ENCODE measurements at regions not wholly inside any gene's neighbourhood (a gene's known extent, or its start where the extent isn't known, plus 50 kb on each side); places are given as distances from the start of the nearest gene placed in this dataset.

DNA sequence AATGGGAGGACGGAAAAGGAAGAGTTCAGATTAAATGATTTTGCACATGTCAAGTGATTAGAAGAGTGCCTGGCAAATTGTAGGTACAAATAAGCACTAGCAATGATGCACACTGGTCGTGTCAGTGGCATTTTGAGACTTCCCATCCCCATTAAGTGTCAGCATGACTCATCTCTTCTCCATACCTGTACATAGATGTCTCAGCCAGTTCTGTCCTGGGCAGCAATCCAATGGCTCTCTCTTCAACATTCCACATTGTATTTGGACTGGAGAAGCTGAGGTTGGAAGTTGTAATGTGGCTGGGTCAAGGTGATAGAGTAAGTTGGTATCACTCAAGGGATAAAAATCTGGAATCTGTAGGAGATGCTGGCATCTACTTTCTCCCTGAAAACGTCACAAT, 742.7 kb downstream of the VRK1 start:
- no peak for DNase-seq

DNA sequence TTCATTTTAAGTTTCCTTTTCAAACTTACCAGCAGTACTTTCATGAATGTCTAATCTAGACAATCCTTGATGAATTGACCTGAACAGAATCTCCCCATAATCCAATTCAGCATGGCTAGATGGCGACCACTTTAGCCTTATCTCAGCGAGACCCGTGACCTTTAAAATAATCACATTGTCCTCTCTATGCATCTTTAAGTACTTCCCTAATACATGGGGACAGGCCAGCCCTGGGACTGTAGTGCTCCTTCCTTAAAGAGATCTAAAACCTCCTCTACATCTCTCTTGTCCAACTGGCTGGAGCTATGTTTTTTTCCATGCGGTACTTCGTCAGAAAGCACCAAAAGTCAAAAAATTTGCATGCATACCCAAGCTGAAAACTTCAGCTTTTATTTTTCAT, 746.0 kb downstream of the VRK1 start:
- no peak for DNase-seq

DNA sequence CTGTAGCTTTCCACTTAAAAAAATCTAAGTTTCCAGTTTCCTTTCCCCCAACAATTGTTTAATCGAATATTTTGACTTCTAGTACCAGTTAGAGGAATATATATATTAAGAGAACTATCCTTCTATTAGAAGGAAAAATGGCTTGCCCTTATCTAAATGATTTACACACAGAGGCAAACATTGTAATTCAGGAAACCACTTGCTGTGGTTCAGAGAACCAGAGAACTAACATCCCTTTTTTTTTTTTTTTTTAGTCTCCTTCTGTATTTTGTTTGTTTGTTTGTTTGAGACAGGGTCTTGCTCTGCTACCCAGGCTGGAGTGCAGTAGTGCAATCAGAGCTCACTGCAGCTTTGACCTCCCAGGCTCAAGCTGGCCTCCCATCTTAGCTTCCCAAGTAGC, 746.6 kb downstream of the VRK1 start:
- no peak for DNase-seq

DNA sequence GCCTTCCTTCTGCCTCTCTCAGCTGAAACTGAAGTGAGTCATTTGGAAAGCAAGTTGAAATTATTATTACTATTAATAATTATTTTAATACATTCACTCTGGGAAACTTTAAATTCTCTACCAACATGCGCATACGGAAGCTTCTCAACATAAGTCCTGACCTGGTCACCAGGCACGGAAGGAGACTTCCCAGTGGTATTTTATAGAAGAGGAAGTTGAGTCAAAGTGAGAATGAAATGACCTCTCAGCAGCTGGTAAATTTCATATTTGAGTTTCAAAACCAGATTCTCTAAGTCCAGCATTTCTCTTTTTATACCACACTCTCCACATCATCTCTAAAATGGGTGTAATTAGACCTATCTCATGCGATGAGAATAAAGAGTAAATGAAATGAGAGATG, 747.4 kb downstream of the VRK1 start:
- no peak for DNase-seq

DNA sequence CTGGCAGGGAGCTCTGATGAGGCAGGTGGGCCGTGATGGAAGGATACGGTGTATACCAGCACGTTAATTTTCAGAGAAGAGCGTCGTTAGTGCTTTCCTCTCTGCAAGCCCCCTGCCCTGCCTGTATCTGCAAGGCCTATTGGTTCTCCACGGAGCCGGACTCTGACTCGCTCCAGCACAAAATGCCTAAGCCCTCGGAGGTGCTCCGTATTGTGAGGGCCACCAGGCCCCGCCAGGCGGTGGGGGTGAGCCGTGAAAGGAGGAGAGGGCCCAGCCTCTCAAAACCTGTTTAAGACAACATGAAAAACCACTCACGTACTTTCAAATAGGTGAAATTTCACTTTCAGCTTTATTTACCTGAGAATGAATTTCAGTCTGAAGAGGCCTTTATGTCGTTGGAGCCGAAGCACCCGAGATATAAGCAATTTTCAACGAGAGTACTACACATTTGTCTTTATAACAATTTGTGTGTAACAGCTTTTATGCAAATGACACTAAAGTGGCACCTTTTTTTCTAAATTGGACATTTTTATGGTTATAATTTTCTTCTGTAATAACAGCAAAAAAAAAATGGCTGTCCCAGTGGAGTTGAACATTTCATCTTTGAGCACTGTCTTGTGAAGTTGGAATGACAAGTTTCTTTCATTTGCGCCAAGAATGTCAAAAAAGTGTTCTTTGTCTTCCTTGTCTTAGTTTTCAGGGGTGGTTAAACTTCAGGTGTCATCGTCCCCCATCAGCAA, 749.5 kb downstream of the VRK1 start:
- no peak for DNase-seq

DNA sequence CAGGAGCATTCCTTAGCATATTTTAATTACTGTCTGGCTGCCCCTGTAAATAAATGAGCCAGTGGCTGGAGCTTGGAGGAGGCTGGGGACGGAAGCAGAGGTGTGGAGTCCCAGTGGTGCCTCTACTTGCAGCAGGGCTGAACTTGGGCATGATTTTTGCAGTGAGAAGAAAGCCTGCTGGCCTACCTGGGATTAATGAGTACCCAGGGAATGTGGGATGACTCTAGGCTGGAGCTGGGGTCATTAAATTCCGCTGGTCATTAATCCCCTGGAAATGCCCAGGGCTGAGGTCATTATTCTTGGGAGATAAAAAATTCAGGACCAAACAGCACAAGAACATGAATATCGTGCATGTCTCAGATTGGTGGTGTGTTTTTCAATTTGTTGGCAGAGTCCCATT, 753.3 kb downstream of the VRK1 start:
- no peak for DNase-seq

DNA sequence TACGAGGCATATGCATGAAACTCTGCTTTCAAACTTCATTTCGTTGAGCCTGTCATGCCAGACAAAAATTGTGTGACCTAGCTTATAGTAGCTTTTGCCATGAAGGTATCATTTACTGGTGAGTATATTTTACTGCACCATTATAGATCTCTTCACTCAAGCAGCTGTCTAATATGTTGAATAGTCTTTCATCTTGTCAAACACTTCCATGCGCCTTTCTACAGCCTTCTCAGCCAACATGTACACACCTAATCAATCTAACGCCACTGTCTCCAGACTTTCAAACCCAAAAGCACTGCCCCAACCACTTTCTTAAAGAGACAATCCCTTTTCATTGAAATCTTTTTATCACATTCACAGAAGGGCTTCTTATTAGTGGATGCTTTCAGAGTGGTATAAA, 757.4 kb downstream of the VRK1 start:
- DNase-seq = no peak

DNA sequence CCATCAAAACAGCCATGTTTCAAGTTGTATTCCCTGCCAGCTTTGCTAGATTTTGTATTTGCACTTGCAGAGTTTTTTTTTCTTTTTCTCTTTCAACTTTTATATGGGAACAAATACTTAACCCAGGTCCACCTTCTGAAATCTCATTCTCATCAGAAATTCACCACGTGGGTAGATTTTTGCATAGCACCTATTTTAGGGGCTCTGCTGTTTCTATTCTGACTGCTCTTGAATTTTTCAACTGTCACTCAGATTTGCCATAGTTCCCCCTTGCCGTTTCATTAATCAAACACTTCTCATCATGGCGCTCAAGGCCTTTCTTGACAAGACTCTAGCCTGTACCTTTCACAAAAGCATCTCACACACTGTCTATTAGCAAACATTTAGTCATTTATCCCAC, 767.2 kb downstream of the VRK1 start:
- DNase-seq = no peak

DNA sequence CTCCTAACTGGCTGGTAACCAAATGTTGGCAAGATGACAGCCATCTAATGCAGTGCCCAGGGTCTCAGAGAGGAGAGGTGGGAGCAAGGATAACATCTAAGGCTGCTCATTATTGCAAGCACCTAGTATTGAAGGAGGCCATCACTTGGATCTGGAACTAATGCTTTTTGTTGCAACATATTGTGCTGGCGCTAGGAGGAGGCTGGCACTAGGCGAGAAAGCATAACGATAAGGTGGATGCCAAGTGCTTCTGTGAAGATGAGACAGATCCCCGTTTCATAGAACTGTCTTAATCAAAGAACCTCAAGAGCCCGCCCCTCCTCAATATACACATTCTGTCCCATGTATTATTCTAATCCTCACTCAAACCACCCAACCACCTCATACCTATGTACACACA, 774.0 kb downstream of the VRK1 start:
- no peak for DNase-seq

DNA sequence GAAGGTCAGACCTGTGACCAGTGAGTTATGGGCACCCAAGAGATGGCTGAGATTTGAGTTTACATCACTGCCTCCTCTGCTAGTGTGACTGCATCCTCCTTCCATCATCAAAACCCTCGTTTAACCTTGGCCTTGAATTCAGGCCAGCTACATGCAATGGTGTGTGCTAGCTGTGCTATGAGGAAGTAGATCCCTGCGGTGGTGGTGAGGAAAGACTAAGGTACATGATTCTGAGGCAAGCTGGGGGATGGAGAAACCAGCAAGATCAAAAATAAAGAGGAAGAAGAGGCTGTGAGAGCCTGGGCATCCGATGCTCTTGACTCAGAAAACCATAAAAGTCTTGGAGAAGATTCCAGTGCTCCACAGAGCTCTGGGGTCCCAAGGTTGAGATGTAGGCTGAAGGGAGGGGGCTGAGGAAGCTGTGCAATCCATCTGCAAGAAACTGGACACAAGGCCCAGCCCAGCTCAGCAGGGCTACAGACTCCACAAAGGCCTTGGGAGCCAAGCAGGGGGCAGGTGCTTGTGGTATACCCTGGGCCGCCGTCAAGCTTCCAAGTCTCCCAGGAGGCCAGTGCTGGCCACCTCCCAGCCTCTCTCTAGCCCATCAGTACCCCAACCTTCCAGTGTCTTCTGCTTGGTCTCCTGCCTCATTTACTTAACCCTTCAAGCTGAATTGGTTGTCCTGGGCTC, 774.8 kb downstream of the VRK1 start:
- no peak for DNase-seq

DNA sequence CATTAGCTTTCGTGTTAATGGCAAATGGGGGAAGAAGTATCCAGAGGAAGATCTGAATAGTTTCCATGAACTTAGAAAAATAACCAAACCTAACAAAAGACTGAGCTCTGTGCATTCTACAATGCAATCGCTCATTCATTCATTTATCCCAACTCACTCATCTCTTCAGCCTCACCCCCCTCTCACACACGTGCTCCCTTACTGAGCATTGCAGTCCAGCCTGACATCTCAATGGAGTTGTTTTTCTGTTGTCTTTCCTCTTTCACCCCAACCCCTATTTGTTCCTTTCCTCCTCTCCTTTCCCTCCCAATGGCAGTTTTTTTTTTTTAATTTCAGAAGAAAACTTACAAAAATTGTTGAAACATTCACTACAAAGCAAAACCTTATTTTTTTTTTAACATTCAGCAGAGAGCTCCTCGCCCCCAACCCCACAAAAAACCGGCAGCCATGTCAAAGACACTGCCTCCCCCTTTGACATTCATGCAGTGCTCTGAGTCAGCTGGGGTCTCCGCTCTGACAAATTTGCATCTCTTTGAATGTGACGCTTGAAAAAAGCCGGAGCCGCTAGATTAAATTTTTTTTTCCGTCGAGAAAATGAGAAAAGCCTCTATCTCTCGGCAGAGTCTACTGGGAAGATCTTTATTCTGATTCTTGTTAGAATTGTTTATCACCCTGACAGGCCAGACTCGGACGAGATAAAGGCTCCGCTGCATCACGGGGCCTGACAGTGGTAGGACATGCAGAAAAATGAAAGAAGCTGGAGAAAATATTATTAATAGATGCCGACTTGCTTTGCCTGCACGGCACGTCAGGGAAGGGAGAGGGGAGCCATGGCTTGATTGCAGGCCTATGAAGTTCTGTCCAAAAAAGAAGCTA, 775.6 kb downstream of the VRK1 start:
- no peak for DNase-seq

DNA sequence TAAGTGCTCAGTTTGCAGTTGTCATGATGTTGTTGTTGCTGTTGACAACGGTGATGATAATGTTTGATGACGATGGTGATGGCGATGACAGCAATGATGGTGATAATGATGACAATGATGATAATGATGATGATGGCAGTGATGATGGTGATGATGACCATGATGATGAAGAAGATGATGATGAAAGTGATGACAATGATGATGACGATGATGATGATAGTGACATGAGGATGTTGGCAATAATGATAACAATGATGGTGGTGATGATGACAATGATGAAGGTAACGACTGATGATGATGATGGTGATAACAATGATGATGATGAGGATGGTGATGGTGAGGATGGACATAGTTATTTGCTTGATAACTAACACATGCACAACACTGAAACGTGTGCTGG, 778.5 kb downstream of the VRK1 start:
- DNase-seq = no peak

DNA sequence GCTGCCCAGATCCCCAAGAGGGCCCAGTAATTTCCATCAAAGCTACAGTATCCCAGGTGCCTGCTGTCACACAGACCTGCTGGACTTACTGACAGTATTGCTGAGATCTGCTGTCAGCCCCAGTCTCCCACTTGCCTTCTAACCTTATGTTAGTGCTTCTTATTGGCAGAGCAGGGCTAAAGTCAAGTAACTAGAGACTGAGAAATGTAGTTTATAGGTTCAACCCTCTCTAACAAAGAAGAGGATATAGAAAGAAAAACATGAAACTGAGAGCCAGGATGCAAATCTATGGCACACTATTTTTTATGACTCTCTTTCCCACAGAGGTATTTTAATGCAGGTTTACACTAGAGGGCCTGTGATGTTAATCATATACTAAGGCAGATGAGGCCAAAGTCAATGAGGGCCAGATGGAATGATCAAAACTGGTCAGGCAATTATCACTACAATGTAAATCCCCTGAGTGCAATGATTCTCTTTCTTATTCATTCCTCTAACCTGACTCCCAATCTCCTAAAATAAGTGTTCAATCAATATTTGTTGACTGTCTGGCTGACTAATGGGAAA, 781.9 kb downstream of the VRK1 start:
- no peak for DNase-seq

DNA sequence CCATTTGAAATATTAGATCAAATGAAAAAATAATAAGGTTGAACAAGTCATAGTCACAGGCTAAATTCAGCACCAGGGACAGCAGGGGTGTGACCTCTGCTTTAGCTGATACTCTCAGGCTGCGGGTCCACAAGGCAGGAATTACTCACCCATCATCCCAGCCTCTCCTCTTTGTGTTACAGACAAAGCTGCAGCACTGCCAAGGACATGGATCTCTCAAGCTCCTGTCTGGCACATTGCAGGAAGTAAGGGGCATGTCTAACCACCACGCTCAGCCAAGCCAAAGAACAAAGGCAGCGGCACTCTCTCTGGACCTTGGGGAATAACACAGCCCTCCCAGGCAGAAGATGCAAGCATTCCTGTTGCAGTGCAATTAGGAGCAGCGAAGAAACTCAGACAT, 783.8 kb downstream of the VRK1 start:
- no peak for DNase-seq

DNA sequence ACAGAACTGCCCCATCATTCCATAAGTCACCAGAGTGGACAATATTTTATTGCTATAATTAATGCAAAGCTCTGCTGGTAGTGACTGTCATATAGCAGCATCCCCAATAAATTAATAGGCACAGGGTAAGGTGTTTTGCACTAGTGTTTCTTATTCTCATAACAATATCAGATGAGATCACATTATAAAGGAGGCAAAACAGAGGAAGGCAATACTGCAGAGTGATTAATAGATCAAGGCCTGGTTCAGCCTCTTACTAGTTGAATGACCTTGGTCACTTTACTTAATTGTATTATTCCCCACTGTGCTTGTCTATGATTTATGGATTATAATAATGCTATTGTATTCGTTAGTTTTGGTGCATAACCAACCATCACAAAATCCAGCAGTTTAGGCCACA, 784.8 kb downstream of the VRK1 start:
- DNase-seq = no peak

DNA sequence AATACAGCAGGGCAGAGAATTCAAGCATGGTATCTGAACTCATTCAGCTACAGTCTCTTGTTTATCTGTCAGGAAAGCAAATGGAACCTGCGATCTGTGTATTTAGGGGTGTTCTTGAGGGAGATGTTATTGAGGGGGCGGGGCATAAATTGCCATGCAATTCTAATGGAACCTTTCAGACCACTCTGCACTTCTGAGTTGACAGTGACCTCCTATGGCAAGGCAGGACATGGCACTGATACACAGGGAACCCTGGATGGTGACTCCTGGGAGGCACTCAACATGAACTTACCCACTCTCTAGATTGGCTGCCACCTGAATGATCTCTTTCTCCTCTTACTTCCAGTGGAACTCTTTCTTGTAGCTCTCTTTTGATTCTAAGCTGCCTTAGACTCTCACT, 787.3 kb downstream of the VRK1 start:
- DNase-seq = no peak

DNA sequence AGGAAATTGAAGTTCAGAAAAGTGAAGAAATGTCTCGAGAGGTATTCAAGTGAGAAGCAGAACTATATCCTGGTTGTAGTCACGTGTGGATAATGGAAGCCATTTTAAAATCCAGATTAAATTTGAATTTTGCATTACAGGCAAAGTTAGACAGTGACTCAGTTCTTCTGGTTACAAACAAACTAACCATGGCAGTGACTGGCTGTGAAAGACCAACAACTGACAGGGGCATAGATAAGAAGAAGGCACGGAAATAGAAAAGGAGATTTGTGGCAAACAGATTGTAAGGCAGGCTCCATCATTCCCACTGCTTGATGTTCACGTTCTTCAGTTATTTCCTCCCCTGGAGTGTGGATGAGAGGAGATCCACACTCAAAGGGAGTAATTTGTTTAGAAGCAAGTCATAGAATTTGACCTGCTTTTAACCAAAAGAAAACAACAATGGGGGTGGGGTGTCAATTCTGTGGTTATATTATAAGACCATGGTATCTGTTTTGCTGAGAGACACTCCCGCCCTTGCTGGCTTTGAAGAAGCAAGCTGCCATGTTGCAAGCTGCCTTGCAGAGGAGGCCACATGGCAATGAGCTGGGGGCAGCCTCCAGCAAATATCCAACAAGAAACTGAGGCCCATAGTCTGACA, 795.3 kb downstream of the VRK1 start:
- no peak for DNase-seq

DNA sequence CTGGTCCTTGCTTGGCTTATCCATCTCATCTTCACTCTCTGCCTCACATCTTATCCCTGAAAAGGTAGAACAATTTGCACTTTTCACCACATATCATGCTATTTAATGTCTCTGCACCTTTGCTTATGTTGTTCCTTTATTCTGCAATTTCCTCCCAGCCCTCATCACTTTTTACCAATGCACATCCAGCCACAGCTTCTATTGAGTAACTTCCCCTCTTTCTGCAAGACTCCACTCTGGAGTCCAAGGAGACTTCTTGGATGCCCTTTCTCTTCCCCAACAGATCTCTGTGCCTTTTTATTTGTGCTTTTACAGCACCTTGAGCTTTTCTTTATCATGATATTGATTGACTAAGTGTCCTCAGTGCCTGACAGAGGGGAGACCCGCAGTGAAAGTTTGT, 797.1 kb downstream of the VRK1 start:
- no peak for DNase-seq

DNA sequence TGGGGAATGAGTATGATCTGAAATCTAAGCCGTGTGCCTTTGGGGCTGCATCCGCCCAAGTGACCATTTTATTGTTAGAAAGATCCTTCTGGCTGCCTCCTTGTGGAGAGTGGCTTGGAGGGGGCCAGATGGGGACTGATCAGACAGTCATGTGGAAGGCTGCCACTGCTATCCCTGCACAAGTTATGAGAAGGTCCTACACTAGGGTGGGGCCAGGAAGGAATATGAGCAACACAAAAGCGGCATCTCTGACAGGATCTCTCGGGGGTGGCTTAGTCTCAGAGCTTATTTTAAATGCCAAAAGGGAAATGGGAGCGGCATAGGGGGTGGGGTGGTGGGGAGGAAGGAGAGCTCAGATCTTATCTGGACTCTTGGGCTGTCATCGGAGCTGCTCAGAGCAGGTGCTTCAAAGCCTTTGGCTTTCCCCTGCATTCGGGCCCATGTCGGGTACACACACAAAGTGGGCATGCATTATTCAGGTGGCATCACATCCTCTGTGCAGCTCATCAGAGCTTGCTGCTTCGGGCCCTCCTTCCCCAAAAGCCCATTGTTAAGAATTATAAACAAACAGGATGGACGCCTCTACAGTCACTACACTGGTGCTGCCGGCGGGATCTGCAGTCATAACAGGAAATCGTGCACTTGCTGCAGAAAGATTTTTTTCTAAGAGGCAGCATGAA, 805.4 kb downstream of the VRK1 start:
- no peak for DNase-seq

DNA sequence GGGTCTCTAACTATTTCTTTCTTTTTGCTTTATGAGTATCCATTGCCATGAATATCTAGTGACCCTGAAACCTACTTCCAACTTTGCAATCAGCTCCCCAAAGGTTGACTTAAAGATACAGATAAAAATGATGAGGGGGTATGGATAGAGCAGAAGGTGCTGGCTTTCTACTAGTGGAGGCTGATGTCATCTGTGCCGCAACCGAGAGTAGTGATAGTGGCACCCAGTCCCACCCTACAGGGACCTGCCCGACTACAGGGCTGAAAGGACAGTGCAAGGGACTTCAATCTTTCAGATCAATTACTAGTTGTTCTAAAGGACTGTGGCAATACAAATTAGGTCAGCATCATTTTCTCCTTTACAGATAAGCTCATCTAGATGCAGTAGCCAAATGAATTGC, 806.0 kb downstream of the VRK1 start:
- DNase-seq = no peak

DNA sequence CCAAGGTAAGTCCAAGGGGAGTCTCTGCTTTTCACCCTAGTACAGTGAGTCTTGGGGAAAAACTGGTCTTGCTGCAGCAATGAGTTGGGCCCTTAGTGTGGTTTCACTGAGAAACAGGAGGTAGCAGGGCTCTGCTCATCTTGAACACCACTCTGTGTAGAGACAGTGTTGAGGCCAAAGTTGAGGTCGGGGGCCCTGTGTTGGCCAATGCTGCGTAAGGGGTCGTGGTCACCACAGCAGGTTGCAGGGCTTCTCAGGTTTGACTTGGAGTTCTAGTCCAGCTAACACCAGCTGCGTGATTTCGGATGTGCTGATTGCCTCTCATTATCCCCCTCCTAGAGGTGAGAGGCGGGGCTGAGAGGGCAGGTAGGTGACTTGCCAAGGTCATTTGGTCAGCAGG, 807.5 kb downstream of the VRK1 start:
- no peak for DNase-seq

DNA sequence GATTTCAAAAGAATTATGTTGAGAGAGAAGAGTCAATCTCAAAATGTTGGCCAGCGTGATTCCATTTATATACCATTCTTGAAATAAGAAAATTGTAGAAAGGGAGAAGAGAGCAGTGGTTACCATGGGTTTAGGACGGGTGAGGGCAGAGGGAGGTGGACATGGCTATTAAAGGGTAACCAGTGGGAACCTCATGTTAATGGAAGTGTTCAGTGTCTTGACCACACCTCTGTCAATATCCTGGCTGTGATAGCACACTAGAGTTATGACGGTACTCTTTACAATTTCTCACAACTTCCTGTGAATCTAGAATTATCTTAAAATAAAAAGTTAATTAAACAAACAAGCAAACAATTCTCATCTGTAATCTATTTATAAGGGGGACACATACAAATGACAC, 821.2 kb downstream of the VRK1 start:
- no peak for DNase-seq

Measured in NCI-H1105 treated with DMSO at 0.1 percent for 48 hours (cell line).